Activated naive CD4-positive, alpha-beta T cell treated with anti-CD3 and anti-CD28 coated beads, Interleukin-2, amount 50 U/mL, for 72 hours (primary cell): ENCODE measurements at regions not wholly inside any gene's neighbourhood (a gene's known extent, or its start where the extent isn't known, plus 50 kb on each side); places are given as distances from the start of the nearest gene placed in this dataset.

ENCODE experiments used
- ATAC-seq, 2 donors: fragments of 150-1000 bp; cut with Tn5 transposase; 2 replicates each; pipeline ENCODE4 v1.10.0; 2021; ENCODE audit warnings: mild to moderate bottlenecking in 2 of 2, moderate library complexity in 2 of 2
- DNase-seq, 2 donors: peaks; one replicate each; pipeline ENCODE4 v3.0.0; 2021 to 2022; ENCODE audit warnings: low spot score in 2 of 2
- H3K27ac Mint-ChIP-seq, 2 donors: one replicate each; pipeline ENCODE4 v1.8.0; 2022; ENCODE audit warnings: mild to moderate bottlenecking in 2 of 2, mixed read lengths in 2 of 2
- H3K36me3 Mint-ChIP-seq, 2 donors: one replicate each; pipeline ENCODE4 v1.8.0; 2022; ENCODE audit warnings: mixed read lengths in 2 of 2
- H3K9me3 Mint-ChIP-seq, 2 donors: one replicate each; pipeline ENCODE4 v1.8.0; 2022; ENCODE audit warnings: mixed read lengths in 2 of 2

DNA sequence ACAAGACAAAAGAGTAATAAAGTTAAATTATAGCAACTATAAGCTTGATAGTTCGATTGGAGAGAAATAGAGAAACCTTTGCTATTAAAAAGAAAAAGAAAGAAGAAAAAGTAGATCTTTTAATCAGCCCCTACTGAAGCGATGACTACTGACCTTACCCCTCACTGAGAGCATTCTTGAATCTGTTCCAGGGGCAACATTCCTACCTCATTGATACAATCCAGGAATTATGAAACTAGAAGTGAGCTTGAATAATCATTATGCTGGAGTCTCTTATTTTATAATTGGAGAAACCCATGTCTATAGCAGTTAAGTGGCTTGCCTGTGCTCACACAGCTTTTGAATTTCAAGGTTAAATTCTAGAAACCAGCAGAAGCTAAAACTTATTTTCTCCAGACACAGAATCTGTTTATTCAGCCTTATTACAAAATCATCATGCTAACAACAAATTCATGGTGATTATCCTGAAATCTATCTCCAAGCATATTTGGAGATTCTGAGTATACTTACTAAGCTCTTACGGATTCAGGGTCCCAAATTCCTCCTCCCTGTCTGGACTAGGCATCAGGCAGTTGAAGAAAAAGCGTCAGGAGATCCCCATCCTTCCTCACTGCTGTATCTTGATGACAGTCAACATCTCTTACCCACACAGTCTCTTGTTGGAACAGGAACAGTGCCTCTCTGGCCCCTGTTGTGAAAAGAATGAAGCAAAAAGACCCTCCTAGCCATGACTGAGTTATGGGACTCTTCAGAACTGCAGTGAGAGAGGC is 547.6 kb upstream of the WWC1 start:
- H3K9me3 Mint-ChIP-seq = no peaks in the 10 kb centered on the region

DNA sequence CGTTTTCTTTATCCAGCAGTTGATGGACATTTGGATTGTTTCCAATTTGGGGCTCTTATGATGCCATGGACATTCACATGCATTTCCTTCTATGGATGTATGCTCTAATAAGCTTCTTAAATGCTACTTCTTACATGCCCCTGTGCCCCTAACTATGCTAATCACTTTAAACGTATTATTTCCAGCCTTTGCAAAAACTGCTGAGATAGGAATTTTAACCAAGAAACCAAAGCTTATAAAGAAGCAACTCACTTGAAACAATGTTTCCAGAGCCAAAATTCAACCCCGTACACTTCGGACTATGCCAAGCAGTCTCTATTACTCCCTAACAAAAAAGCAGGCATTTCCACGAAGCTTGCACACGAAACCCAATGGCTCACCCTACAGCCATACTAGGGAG is 545.6 kb upstream of the WWC1 start:
- H3K9me3 Mint-ChIP-seq = no peaks in the 10 kb centered on the region
- ATAC-seq = no peak
- H3K36me3 Mint-ChIP-seq = no peaks in the 10 kb centered on the region
- no peak for DNase-seq
- H3K27ac Mint-ChIP-seq = no peak overlapping the region

More for the DNA sequence above, 547.6 kb upstream of the WWC1 start:
- ATAC-seq (no peak), DNase-seq (no peak)
- H3K27ac Mint-ChIP-seq = no peak overlapping the region
- H3K36me3 Mint-ChIP-seq = no peaks in the 10 kb centered on the region

DNA sequence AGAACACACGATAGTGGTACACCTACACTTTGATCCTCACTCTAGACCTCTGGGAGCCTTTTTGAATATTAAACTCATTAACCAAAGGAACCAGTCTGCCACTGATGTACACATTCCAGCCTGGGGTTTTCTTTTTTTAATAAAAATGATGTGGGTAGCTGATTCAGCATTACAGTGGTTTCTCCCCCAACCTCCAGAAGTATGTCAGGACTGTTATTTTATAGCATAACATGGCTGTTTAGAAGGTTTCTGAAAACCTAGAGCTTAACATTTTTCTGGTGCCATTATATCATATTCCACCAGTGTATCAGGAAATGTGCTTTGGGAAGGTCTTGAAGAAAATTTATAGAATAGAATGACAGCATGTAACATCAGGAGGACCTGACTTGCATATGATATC is 540.9 kb upstream of the WWC1 start:
- DNase-seq (no peak), ATAC-seq (no peak)
- no peaks in the 10 kb centered on the region for H3K36me3 Mint-ChIP-seq
- no peaks in the 10 kb centered on the region for H3K9me3 Mint-ChIP-seq
- H3K27ac Mint-ChIP-seq = no peak overlapping the region

DNA sequence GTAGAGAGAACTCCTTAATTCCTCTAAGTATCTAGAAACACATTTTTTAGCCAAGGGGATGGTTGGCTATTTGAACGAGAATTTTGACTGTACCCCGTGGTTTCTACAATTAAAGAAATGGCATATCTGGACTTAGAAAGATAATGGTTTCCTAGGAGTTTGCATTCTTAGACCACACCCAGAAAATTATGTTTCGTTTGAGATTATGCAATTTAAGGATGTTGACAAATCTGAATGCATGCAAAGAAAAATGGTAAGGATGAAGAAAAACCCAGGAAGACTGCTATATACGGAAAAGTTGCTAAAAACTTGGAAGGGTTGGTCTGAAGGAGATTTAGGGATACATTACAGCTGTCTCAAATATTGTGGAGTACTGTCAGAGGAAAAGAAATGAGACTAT is 538.5 kb upstream of the WWC1 start:
- ATAC-seq = no peak
- H3K9me3 Mint-ChIP-seq = no peaks in the 10 kb centered on the region
- no peaks in the 10 kb centered on the region for H3K36me3 Mint-ChIP-seq
- no peak for DNase-seq
- H3K27ac Mint-ChIP-seq = no peak overlapping the region

DNA sequence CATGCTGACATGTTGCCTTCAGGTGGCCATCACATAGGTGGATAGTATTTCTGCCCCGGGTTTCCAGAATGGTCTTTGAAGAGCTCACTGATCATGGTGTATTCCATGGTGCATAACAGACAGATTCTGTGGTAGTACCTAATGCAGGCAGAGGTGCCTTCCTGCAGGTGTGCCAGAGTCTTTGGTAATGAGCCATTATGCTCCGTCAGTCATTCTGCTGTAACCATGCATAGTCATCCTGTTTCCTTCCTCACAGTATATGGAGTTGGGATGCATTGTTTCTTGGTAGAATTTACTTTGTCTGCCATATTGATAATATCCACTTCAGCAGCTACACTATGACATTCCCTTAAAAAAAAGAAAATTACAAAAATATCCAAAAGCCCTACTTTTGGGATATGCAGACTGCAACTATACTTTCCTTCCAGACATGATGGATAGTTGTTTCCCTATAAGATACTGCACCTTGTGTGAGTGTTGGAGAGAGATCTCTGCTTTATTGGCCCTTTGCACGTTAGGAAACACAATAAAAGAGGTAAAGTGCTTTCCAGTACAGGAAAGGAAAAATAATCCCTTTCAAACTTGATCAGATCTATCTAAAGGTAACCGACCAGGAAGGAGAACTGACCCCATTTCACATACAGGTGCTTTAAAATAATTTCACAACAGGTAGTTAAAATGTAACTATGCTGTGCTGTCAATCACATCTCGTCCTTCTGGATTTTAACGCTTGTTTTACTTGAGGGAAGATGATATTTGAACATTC is 537.5 kb upstream of the WWC1 start:
- Mint-ChIP-seq H3K9me3 (no peaks in the 10 kb centered on the region), H3K27ac (no peak overlapping the region), H3K36me3 (no peaks in the 10 kb centered on the region)
- ATAC-seq (no peak), DNase-seq (no peak)

DNA sequence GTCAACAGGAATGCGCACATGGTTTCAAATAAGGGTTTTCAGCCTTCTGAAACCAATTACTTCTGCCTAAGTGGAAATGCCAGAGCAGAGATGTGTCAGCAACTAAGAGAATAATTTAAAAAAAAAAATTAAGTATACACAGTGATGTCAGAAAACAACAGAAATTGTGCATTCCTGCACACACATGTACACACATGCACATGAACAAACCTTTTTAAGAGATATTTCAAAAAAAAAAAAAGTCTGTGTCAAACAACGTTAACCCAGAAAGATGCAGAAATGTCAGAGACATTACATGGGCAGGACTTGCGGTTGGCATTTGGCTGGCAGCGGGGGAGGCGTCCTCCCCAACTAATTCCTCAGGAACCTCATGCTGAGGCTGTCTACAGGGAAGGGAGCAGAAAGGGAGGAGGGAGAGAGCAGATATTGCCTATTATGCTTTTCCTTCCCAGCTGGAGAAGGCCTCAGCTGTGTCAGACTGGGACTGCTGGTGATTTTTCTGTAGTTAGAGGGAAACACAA is 536.9 kb upstream of the WWC1 start:
- DNase-seq = no peak
- Mint-ChIP-seq H3K9me3 (no peaks in the 10 kb centered on the region), H3K27ac (no peak overlapping the region), H3K36me3 (no peaks in the 10 kb centered on the region)
- no peak for ATAC-seq

DNA sequence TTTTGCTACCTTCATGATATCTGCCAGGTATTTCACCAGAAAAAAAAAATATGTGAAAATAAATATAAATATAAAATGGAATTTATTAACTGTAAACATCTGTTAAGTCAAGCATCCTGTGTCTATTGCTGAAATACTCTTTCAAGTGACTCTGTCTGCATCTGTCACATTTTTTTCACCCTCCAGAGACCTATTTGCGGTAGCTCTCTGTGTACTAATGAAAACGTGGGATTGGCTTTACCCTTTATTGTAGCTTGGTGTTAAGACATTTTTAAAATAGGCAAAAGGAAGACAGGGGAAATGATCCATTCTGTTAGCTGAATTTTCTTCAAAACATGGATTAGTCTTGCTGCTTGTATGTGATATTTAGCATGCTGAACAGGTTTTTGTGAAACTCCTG is 536.0 kb upstream of the WWC1 start:
- no peaks in the 10 kb centered on the region for H3K36me3 Mint-ChIP-seq
- no peak for ATAC-seq
- no peak overlapping the region for H3K27ac Mint-ChIP-seq
- no peaks in the 10 kb centered on the region for H3K9me3 Mint-ChIP-seq
- DNase-seq = no peak

DNA sequence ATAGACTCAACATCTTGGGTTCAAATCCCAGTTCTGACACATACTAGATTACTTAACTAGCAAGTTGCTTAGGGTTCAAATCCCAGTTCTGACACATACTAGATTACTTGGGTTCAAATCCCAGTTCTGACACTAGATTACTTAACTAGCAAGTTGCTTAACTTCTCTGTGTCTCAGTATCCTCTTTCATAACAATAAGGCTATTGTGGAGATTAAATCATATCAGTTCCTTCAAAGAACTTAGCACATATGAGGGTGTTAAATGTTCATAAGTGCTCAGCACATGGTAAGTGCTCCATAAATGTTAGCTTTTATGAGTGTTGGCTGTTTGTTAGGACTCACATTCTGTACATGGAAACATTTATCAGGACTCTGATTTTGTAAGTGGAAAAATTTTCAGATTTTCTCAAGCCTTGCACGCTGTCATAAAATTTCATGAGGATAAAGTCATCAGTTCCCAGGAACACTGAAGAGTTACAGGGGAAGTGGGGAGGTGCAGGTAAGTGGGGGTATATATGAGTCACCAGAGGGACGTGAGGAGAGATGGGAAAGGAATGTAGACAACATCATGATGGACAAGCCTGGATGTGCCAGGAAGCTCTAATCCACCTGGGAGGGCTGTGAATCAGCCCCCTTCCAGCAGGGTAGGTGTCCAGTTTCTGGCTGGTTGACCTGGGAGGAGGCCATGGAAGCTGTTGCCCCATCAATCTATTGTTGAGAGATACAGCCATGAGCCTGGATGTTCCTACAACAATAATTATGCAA is 532.2 kb upstream of the WWC1 start:
- no peaks in the 10 kb centered on the region for H3K9me3 Mint-ChIP-seq
- DNase-seq (no peak), ATAC-seq (no peak)
- no peaks in the 10 kb centered on the region for H3K36me3 Mint-ChIP-seq
- no peak overlapping the region for H3K27ac Mint-ChIP-seq

DNA sequence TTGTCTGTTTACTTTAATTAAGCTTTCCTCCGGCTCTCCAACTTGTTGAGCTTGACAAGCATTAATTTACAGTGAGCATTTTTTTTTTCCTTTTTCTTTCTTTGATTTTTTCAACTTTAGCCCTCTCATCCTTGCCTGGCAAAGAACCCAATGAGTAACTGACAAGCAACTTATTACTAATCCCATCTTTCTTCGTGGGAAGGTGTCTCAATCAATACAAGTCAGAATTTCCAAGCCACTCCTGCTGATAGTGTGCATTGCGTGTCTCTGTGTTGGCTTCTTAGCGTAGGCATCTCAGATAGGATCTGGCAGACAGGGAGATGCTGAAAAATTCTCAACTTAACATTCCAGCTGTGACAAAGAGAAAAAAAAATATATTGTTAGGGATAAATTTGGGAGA is 527.7 kb upstream of the WWC1 start:
- no peaks in the 10 kb centered on the region for H3K9me3 Mint-ChIP-seq
- no peak overlapping the region for H3K27ac Mint-ChIP-seq
- DNase-seq (no peak), ATAC-seq (no peak)
- no peaks in the 10 kb centered on the region for H3K36me3 Mint-ChIP-seq

DNA sequence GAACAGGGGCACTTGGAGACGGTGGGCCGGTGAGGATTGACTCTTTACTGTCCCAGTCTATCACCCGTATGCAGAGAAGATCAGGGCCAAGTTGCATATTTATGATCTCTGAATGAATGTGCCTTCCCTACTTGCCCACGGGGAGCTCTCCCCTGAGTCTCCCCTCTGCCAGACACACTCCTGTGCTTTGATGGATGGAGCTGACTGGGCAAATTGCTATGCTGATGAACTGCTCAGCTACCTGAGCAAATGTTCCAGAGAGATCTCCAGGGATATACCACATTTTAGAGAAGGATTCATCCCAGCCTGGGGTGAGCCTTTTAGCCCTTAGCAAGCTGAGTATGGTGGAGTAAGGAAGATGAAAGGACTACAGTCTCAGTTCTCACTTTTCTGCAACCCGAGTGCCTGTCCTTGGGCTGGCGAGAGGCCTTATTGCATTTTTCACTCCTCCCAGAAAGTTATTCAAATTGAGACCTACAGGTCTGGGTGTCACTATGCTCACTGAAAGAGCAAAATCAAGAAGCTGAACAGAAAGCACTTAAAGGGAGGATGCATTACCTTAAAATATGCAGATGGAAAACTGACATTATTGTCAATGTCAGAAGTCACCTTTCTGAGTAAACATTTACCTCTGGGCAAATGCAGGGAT is 526.7 kb upstream of the WWC1 start:
- Mint-ChIP-seq H3K36me3 (no peaks in the 10 kb centered on the region), H3K27ac (no peak overlapping the region), H3K9me3 (no peaks in the 10 kb centered on the region)
- no peak for DNase-seq
- ATAC-seq = no peak

DNA sequence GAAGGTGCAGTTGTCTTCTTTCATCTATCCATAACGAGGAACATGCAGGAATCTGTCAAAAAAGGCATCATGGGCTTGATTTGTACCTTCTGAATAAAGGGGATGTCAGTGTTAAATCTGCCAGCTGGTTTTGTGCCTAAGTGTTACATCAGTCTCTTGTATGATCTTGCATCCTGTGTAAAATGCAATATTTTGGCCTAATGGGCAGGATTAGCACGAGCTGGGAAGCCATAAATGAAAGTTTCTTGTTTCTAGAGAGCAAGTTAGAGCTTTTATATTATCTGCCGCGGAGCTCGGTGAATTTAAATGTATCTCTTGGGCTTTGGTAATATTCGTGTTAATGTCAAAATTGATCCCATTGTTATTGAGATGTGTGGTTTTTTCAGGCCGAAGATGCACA is 526.1 kb upstream of the WWC1 start:
- no peaks in the 10 kb centered on the region for H3K9me3 Mint-ChIP-seq
- ATAC-seq (no peak), DNase-seq (no peak)
- no peak overlapping the region for H3K27ac Mint-ChIP-seq
- H3K36me3 Mint-ChIP-seq = no peaks in the 10 kb centered on the region

DNA sequence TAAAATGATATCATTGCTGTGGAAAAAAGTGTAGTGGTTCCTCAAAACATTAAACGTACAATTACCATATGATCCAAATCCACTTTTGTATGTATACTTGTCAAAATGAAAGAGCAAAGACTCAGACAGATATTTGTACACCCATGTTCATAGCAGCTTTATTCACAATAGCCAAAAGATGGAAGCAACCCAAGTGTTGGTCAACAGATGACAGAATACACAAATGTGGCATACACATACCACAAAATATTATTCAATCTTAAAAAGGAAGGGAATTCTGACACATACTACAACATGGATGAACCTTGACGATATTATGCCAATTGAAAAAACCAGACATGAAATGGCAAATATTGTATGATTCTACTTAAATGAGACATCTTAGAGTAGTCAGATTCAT is 524.5 kb upstream of the WWC1 start:
- no peak for ATAC-seq
- H3K36me3 Mint-ChIP-seq = no peaks in the 10 kb centered on the region
- no peaks in the 10 kb centered on the region for H3K9me3 Mint-ChIP-seq
- DNase-seq = no peak
- H3K27ac Mint-ChIP-seq = no peak overlapping the region

DNA sequence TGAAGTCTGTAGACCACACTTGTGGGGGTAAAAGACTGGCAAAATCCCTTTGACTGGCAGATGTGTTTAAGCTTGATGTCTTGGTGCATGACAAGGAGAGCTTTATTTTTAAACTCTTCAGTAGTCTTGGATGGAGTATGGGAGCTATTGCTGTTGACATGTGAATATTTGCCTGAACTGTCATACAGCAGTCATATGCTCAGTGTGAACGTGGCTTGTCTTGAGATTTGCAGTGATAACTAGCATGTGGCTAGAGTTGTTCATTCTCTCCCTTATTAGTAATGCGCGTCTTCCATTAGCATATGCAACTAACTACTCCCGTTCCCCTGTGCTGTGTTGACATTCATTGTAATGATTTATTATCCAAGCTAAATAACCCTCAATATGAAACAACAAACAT is 523.6 kb upstream of the WWC1 start:
- DNase-seq (no peak), ATAC-seq (no peak)
- Mint-ChIP-seq H3K36me3 (no peaks in the 10 kb centered on the region), H3K27ac (no peak overlapping the region), H3K9me3 (no peaks in the 10 kb centered on the region)

DNA sequence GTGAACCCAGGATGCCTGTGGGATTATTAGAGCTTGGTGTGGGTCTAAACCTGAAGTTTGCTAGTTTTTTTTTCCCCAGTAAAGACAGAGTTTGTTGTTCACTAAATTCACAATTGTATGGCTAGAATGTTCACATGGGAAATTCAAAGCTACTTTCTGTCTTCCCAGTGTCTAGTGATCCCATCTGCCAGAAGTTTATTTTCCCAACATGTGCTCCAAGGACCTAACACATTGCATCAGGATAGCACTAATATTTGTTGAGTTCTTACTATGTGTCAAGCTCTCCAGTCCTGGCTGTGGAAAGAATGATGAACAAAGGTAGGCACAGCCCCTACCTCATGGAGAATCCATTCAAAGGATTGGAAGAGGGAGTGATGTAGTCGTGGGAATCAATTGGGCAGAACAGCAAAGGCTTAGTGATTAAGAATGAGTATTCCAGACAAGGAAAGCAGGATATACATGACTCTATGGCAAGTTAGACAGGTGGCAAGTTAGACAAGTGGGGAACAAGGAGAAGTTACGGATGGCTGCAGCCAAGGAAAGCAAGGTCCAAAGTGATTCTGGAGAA is 521.5 kb upstream of the WWC1 start:
- Mint-ChIP-seq H3K27ac (no peak overlapping the region), H3K36me3 (no peaks in the 10 kb centered on the region), H3K9me3 (no peaks in the 10 kb centered on the region)
- ATAC-seq (no peak), DNase-seq (no peak)

DNA sequence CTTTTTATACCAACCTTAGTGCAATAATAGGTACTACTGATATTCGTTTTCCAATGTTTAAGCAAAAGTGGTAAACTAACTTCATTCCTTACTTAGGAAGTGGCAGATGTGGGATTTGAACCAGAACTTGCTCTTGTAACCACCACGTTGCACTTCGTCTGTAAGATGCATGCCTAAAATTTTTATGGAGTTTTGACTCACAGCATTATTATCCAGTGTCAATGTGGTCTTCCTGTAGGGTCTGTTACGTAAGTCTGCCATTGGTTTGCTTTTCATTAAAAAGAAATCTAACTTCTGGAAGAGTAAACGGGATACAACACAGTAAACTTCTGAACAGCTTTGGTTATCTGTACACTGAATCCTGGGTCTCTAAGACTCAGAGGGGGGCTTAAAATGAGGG is 521.0 kb upstream of the WWC1 start:
- ATAC-seq (no peak), DNase-seq (no peak)
- Mint-ChIP-seq H3K36me3 (no peaks in the 10 kb centered on the region), H3K9me3 (no peaks in the 10 kb centered on the region), H3K27ac (no peak overlapping the region)

DNA sequence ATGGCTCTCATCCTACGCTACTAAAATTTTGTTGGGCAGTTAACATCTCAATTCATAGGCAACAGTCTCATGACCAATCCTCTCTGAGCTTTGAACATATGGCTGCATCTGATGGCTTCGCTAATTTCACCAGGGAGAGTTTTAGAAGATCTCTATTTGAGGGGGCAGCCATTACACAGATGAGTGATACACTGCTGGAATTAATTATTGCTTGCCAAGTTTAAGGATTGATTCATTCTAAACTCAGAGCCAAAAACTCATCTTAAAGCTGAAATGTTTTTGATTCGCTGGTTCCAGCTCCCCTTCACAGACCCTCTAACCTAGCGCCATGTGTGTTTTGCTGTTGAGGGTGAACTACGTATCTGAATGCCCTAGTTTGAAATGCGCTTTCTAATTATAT is 519.9 kb upstream of the WWC1 start:
- no peak for ATAC-seq
- Mint-ChIP-seq H3K27ac (no peak overlapping the region), H3K36me3 (no peaks in the 10 kb centered on the region), H3K9me3 (no peaks in the 10 kb centered on the region)
- no peak for DNase-seq
